ENCODE measurements at regions not wholly inside any gene's neighbourhood (a gene's known extent, or its start where the extent isn't known, plus 50 kb on each side); places are given as distances from the start of the nearest gene placed in this dataset.

DNA sequence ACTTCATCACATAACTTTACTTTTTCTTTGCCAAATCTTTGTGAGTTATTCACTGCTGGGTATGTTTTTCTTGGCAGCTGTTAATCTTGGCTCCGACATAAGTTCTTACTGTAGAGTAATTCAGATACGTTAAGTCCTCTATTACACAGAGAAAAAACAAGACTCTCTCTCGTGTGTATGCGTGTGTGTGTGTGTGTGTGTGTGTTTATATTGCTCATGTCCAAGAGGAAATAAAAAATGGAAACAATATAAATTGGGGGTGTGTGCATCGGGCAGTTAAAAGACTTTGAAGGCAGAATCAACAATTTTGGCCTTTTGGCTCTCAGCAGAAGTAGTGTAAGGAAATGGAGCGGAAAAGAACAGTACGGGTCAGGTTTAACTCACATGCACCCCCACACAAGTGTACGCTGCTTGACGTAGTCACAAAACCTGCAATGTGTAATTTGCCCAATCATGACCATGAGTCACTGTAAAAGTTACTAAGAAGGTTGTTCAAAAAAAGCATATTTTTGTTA is 67.2 kb upstream of the IFNE start:
- Mint-ChIP-seq H3K4me3 (ENCODE audit: unreplicated experiment) (peak overlapping the region; percentile 69), H3K4me1 (ENCODE audit: unreplicated experiment) (peaks cover 30% of the 10 kb centered on the region)

DNA sequence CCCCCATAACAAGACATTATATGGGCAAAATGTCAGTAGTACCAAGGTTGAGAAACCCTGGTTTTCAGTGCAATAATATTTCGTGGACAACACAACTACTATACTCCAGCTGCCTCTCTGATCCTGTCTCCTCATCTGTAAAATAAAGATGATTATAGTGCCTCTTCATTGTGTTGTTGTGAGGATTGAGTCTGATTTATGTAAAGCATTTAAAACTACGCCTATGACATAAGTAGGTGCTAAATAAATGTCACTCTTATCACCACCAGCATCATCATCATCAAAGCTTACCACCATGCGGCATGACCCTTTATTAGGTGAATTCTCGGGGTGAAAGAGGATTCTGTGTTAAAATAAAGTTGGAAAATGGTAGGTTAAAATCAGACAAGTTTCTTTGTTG is 67.8 kb upstream of the IFNE start:
- H3K27me3 Mint-ChIP-seq (ENCODE audit: unreplicated experiment) = peaks cover 4% of the 10 kb centered on the region
- H3K4me1 Mint-ChIP-seq (ENCODE audit: unreplicated experiment) = peaks cover 30% of the 10 kb centered on the region
- no peak overlapping the region for H3K4me3 Mint-ChIP-seq (ENCODE audit: unreplicated experiment)
- peak overlapping the region; percentile 94 for H3K27ac Mint-ChIP-seq (ENCODE audit: unreplicated experiment)
- DNase-seq (ENCODE audit: extremely low spot score, unreplicated experiment) = no peak
- H3K36me3 Mint-ChIP-seq (ENCODE audit: unreplicated experiment) = no peaks in the 10 kb centered on the region
- TF ChIP-seq, protein P1, sequence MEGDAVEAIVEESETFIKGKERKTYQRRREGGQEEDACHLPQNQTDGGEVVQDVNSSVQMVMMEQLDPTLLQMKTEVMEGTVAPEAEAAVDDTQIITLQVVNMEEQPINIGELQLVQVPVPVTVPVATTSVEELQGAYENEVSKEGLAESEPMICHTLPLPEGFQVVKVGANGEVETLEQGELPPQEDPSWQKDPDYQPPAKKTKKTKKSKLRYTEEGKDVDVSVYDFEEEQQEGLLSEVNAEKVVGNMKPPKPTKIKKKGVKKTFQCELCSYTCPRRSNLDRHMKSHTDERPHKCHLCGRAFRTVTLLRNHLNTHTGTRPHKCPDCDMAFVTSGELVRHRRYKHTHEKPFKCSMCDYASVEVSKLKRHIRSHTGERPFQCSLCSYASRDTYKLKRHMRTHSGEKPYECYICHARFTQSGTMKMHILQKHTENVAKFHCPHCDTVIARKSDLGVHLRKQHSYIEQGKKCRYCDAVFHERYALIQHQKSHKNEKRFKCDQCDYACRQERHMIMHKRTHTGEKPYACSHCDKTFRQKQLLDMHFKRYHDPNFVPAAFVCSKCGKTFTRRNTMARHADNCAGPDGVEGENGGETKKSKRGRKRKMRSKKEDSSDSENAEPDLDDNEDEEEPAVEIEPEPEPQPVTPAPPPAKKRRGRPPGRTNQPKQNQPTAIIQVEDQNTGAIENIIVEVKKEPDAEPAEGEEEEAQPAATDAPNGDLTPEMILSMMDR (IDR thresholded peaks at IDR 0.05) = no peak
- H3K9me3 Mint-ChIP-seq (ENCODE audit: unreplicated experiment) = no peaks in the 10 kb centered on the region

More for the DNA sequence above, 67.2 kb upstream of the IFNE start:
- peak overlapping the region; percentile 94 for H3K27ac Mint-ChIP-seq (ENCODE audit: unreplicated experiment)
- TF ChIP-seq, protein P1 (IDR thresholded peaks at IDR 0.05) = no peak
- H3K27me3 Mint-ChIP-seq (ENCODE audit: unreplicated experiment) = no peaks in the 10 kb centered on the region
- H3K9me3 Mint-ChIP-seq (ENCODE audit: unreplicated experiment) = no peaks in the 10 kb centered on the region
- no peak for DNase-seq (ENCODE audit: extremely low spot score, unreplicated experiment)
- H3K36me3 Mint-ChIP-seq (ENCODE audit: unreplicated experiment) = no peaks in the 10 kb centered on the region

DNA sequence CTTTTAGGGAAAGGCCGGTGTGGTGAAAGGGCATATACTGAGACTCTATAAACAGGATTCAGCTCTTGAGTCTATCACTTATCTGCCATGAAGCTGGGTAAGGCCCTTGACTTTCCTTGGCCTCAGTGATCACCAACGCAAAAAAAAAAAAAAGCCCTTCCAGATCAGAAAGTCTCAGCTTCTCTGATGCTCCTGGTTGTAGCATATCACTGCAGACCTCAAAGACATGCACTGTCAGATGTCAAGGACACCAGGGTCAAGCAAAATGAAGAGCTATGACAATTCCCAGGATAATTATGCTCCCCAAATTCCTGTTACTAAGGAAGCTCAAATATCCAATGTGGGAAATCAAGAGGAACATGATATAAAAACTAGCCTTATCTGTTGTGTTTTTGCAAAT is 68.3 kb upstream of the IFNE start:
- Mint-ChIP-seq H3K27me3 (ENCODE audit: unreplicated experiment) (peaks cover 9% of the 10 kb centered on the region), H3K36me3 (ENCODE audit: unreplicated experiment) (no peaks in the 10 kb centered on the region), H3K4me1 (ENCODE audit: unreplicated experiment) (peaks cover 30% of the 10 kb centered on the region), H3K4me3 (ENCODE audit: unreplicated experiment) (no peak overlapping the region), H3K27ac (ENCODE audit: unreplicated experiment) (peak overlapping the region; percentile 94), H3K9me3 (ENCODE audit: unreplicated experiment) (no peaks in the 10 kb centered on the region)
- TF ChIP-seq, protein P1 (IDR thresholded peaks at IDR 0.05) = no peak
- DNase-seq (ENCODE audit: extremely low spot score, unreplicated experiment) = no peak

DNA sequence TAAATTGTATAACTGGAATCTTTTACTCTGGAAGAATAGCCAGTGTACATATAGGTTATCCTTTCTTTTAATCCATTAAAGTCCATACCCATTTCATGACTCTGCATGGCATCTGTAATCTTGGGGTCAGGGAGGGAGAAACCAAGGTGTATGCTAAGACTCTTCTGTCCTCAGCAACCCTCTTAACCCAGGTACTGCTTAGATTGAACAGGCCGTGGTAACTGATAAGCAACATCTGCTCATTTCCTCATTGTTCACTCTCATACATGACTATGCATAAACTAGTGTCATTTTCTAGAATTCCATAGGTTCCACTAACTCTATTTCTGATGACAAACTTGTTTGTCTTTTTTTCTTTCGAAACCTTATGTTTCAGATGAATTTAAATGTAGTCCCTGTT is 69.3 kb upstream of the IFNE start:
- H3K4me1 Mint-ChIP-seq (ENCODE audit: unreplicated experiment) = peaks cover 30% of the 10 kb centered on the region
- H3K27me3 Mint-ChIP-seq (ENCODE audit: unreplicated experiment) = peaks cover 16% of the 10 kb centered on the region
- no peaks in the 10 kb centered on the region for H3K36me3 Mint-ChIP-seq (ENCODE audit: unreplicated experiment)
- no peaks in the 10 kb centered on the region for H3K9me3 Mint-ChIP-seq (ENCODE audit: unreplicated experiment)
- H3K4me3 Mint-ChIP-seq (ENCODE audit: unreplicated experiment) = no peak overlapping the region
- TF ChIP-seq, protein P1 (IDR thresholded peaks at IDR 0.05) = no peak
- no peak overlapping the region for H3K27ac Mint-ChIP-seq (ENCODE audit: unreplicated experiment)
- no peak for DNase-seq (ENCODE audit: extremely low spot score, unreplicated experiment)

DNA sequence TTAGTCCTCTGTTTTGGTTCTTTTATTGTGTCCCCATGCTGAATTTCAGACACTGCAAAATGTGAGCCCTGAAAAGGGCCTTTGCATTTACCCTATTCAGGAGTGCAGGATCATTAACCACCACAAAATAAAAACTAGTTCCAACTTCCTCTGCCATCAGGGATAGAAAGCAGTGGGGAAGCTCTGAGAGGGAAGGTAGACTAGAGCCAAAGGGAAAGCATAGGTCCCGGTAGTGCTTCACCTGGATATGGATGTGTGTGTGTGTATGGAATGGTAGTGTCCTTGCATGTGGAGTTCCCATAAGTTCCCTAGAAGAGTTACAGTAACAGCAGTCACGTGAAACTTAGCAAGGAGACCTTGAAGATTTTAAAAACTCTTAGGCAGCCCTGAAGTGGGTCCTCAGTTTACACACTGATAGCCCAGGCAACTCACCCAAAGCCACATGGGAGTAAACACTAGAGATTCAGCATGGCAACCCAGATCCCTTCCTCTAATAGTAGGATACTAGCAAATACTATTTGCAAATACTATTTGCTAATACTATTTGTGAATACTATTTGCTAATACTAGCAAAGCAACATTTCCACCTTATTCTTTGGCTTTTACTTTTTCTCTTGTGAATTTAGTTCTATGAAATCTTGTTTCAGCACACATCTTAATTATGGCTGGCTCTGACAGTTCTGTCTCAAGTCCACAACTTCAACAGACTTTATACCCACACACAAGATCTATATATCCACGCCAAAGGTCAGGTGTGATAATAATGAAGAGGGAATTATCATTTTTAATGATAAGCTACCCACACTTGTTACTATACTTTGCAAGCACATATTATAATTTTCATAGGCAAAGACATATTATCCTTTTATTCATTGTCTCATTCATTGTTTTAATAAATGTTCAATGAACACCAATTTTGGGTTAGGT is 70.4 kb upstream of the IFNE start:
- TF ChIP-seq, protein P1 (IDR thresholded peaks at IDR 0.05) = no peak
- Mint-ChIP-seq H3K27ac (ENCODE audit: unreplicated experiment) (no peak overlapping the region), H3K36me3 (ENCODE audit: unreplicated experiment) (no peaks in the 10 kb centered on the region), H3K27me3 (ENCODE audit: unreplicated experiment) (peaks cover 25% of the 10 kb centered on the region), H3K4me1 (ENCODE audit: unreplicated experiment) (peaks cover 35% of the 10 kb centered on the region), H3K4me3 (ENCODE audit: unreplicated experiment) (no peak overlapping the region), H3K9me3 (ENCODE audit: unreplicated experiment) (no peaks in the 10 kb centered on the region)
- DNase-seq (ENCODE audit: extremely low spot score, unreplicated experiment) = no peak
